Parathyroid adenoma (tissue), 2 donors: ENCODE measurements at regions not wholly inside any gene's neighbourhood (a gene's known extent, or its start where the extent isn't known, plus 50 kb on each side); places are given as distances from the start of the nearest gene placed in this dataset.

Experiments used
- H2AFZ ChIP-seq: fragments of 300-600 bp; sonication (generic); one replicate; pipeline ENCODE4 v1.7.0; 2017; ENCODE audit warnings: antibody characterized with exemption, mild to moderate bottlenecking
- H3K27ac ChIP-seq: fragments of 300-600 bp; sonication (generic); one replicate; pipeline ENCODE4 v1.7.0; 2017
- H3K27me3 ChIP-seq: fragments of 300-600 bp; sonication (generic); one replicate; pipeline ENCODE4 v1.7.0; 2017; ENCODE audit warnings: low read length; ENCODE audit not compliant: control insufficient read depth, insufficient read depth
- H3K36me3 ChIP-seq: fragments of 300-600 bp; sonication (generic); one replicate; pipeline ENCODE4 v1.7.0; 2017; ENCODE audit warnings: low read length; ENCODE audit not compliant: control insufficient read depth, insufficient read depth
- H3K4me1 ChIP-seq: fragments of 300-600 bp; sonication (generic); one replicate; pipeline ENCODE4 v1.7.0; 2017; ENCODE audit warnings: control low read depth
- H3K4me2 ChIP-seq: fragments of 300-600 bp; sonication (generic); one replicate; pipeline ENCODE4 v1.7.0; 2017; ENCODE audit warnings: low read length
- H3K4me3 ChIP-seq: fragments of 300-600 bp; sonication (generic); one replicate; pipeline ENCODE4 v1.7.0; 2017; ENCODE audit warnings: low read depth, low read length
- H3K79me2 ChIP-seq: fragments of 300-600 bp; sonication (generic); one replicate; pipeline ENCODE4 v1.7.0; 2017; ENCODE audit warnings: control low read depth
- H3K9ac ChIP-seq: fragments of 300-600 bp; sonication (generic); one replicate; pipeline ENCODE4 v1.7.0; 2017; ENCODE audit warnings: mild to moderate bottlenecking
- H3K9me3 ChIP-seq: fragments of 300-600 bp; sonication (generic); one replicate; pipeline ENCODE4 v1.7.0; 2017; ENCODE audit warnings: low read length; ENCODE audit not compliant: control insufficient read depth
- TF ChIP-seq, protein P1 (sequence below): fragments of 300-600 bp; sonication (generic); IDR thresholded peaks from one replicate; pipeline ENCODE4 v1.7.0; 2017; ENCODE audit warnings: antibody characterized with exemption, mild to moderate bottlenecking
- donor health status: primary hyperparathyroidism.

DNA sequence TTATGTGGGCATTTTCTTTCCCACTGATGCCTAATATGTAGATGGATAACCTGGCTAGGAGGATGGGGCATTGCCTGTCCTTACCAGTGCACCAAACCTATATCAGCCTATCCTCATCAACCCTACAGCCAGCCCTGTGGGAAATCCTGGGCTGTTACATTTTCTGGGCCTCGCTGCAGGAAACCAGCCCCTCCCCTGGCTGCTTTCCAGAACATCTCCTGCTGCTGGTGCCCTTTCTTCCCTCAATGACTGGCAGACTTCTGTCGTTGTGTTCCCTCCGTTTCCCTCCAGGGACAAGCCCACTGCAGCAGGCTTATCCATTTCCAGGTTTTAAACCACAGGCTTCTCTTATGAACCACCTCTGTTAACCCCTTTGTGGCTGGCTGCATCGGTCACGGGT is 486.1 kb upstream of the COBL start:
- no peak overlapping the region for H3K9ac ChIP-seq
- H3K4me1 ChIP-seq, result no peaks in the 10 kb centered on the region
- H3K27me3 ChIP-seq, result no peaks in the 10 kb centered on the region
- no peak overlapping the region for H3K27ac ChIP-seq
- no peak overlapping the region for H3K4me3 ChIP-seq
- H3K4me2 ChIP-seq, result no peak overlapping the region
- no peak overlapping the region for H2AFZ ChIP-seq
- TF ChIP-seq, protein P1, sequence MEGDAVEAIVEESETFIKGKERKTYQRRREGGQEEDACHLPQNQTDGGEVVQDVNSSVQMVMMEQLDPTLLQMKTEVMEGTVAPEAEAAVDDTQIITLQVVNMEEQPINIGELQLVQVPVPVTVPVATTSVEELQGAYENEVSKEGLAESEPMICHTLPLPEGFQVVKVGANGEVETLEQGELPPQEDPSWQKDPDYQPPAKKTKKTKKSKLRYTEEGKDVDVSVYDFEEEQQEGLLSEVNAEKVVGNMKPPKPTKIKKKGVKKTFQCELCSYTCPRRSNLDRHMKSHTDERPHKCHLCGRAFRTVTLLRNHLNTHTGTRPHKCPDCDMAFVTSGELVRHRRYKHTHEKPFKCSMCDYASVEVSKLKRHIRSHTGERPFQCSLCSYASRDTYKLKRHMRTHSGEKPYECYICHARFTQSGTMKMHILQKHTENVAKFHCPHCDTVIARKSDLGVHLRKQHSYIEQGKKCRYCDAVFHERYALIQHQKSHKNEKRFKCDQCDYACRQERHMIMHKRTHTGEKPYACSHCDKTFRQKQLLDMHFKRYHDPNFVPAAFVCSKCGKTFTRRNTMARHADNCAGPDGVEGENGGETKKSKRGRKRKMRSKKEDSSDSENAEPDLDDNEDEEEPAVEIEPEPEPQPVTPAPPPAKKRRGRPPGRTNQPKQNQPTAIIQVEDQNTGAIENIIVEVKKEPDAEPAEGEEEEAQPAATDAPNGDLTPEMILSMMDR, result no peak
- no peaks in the 10 kb centered on the region for H3K36me3 ChIP-seq
- no peaks in the 10 kb centered on the region for H3K79me2 ChIP-seq
- H3K9me3 ChIP-seq, result no peaks in the 10 kb centered on the region

DNA sequence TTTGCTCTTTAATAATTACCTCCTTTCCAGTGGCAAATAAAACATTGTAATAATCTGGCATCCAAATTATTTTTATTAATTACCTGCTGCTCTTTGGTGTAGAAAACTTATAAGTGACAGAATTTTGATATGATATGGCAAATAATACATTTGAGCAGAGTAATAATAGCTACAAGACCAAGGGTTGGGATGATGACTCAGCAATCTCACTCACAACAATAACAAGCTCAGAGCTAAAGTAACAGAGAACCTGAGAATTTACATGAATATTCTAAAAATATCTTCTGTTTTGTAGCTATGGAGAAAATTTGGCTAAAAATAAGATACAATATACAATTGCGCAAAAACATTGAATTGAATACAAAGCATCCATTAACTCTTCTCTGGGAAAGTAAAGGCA is 480.8 kb upstream of the COBL start:
- no peak overlapping the region for H3K27ac ChIP-seq
- no peak overlapping the region for H3K4me3 ChIP-seq
- H3K9ac ChIP-seq, result no peak overlapping the region
- no peaks in the 10 kb centered on the region for H3K36me3 ChIP-seq
- H3K4me2 ChIP-seq, result no peak overlapping the region
- no peaks in the 10 kb centered on the region for H3K27me3 ChIP-seq
- no peaks in the 10 kb centered on the region for H3K79me2 ChIP-seq
- TF ChIP-seq, protein P1, result no peak
- no peaks in the 10 kb centered on the region for H3K9me3 ChIP-seq
- no peak overlapping the region for H2AFZ ChIP-seq
- H3K4me1 ChIP-seq, result no peaks in the 10 kb centered on the region

DNA sequence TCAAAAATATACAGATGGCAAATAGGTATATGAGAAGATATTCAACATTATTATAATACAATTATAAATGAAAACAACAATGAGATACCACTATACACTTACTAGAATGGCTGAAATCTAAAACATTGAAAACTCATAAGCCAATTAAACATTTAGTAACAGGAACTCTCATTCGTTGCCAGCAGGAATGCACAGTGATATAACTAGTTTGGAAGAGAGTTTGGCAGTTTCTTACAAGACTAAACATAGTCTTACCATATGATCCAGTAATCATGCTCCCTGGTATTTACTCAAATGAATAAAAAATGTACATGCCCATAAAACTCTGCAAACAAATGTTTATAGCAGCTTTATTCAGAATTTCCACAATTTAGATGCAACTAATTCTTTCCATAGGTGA is 476.2 kb upstream of the COBL start:
- Histone ChIP-seq H3K9ac (no peak overlapping the region), H3K4me2 (no peak overlapping the region), H3K79me2 (no peaks in the 10 kb centered on the region), H2AFZ (no peak overlapping the region), H3K27ac (no peak overlapping the region), H3K9me3 (no peaks in the 10 kb centered on the region), H3K27me3 (no peaks in the 10 kb centered on the region), H3K4me3 (no peak overlapping the region), H3K4me1 (no peaks in the 10 kb centered on the region), H3K36me3 (no peaks in the 10 kb centered on the region)
- TF ChIP-seq, protein P1, result no peak

DNA sequence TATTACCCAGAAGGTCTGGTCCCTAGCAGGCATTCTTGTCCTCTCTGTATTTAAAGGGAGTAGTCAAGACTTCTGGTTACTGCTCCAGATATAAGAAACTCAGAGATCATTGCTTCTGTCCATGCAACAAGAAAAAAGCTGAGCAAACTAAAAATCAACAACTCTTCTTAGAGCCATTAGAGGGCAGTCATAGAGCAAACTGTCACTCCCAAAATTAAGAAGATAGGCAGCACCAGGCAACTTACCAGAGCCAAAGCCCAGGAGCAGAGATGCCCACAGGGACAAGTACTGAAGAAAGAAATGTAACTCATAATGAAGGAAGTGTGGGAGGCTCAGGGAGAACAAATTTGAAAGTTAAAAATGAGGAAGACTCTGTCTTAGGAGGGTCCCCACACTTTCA is 472.9 kb upstream of the COBL start:
- H3K4me2 ChIP-seq, result no peak overlapping the region
- no peaks in the 10 kb centered on the region for H3K9me3 ChIP-seq
- no peaks in the 10 kb centered on the region for H3K36me3 ChIP-seq
- no peak overlapping the region for H2AFZ ChIP-seq
- H3K9ac ChIP-seq, result no peak overlapping the region
- H3K79me2 ChIP-seq, result no peaks in the 10 kb centered on the region
- no peaks in the 10 kb centered on the region for H3K27me3 ChIP-seq
- H3K4me3 ChIP-seq, result no peak overlapping the region
- TF ChIP-seq, protein P1, result no peak
- no peaks in the 10 kb centered on the region for H3K4me1 ChIP-seq
- no peak overlapping the region for H3K27ac ChIP-seq

DNA sequence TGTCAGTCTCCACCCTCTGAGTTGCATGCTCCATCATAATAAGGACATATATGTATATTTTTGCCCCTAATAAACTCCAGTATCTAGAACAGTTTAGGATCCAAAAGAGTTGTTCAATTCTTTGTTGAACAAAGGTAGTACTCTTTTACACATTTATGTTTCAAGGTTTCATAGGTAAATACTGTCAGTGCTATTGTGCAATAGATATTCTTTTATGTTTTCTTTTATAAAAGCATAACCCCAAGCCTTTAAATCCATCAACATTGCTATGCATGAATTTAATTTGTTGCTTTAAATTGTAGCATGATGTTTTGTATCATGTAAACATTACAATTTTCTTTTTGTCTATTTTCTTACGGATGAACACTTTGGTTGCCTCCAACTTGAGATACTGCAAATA is 469.7 kb upstream of the COBL start:
- Histone ChIP-seq H3K9ac (no peak overlapping the region), H3K27ac (no peak overlapping the region), H3K9me3 (no peaks in the 10 kb centered on the region), H3K79me2 (no peaks in the 10 kb centered on the region), H3K4me2 (no peak overlapping the region), H3K36me3 (no peaks in the 10 kb centered on the region), H3K4me3 (no peak overlapping the region), H3K4me1 (no peaks in the 10 kb centered on the region), H3K27me3 (no peaks in the 10 kb centered on the region), H2AFZ (no peak overlapping the region)
- TF ChIP-seq, protein P1, result no peak
